Caco-2 (cell line): ENCODE measurements at regions not wholly inside any gene's neighbourhood (a gene's known extent, or its start where the extent isn't known, plus 50 kb on each side); places are given as distances from the start of the nearest gene placed in this dataset.

Experiments
- BruUV-seq: library from RNA; stranded (reverse); fragments of 400-500 nt; replicated peaks from 2 replicates; lab custom pipeline; 2021; lab: Mats Ljungman, UMichigan
- CTCF ChIA-PET: fragments of 300-600 bp; sonication (Branson Sonifier 250); formaldehyde crosslinking; loops from one replicate; lab custom pipeline; 2022; ENCODE audit warnings: antibody characterized with exemption; lab: Charles Lee
- POLR2A ChIA-PET: fragments of 300-600 bp; sonication (Branson Sonifier 250); formaldehyde crosslinking; loops from one replicate; lab custom pipeline; 2022; ENCODE audit warnings: antibody characterized with exemption; lab: Charles Lee
- DNase-seq, 2 experiments: peaks; one replicate each; pipeline versions ENCODE4 v3.0.0 to v3.0.0-alpha.2; 2020 to 2022
- H3K27me3 ChIP-seq: replicated peaks from 2 replicates; pipeline ENCODE4 v1.6.0; 2011; ENCODE audit warnings: low read length; ENCODE audit not compliant: control insufficient read depth, insufficient read depth
- H3K36me3 ChIP-seq: 2 replicates; pipeline ENCODE4 v1.5.1; 2011; ENCODE audit warnings: low read length; ENCODE audit not compliant: control insufficient read depth, insufficient read depth
- H3K4me1 ChIP-seq: fragments of 250-450 bp; sonication (Bioruptor Pico); 2 replicates; pipeline ENCODE4 v1.5.1; 2020; ENCODE audit warnings: mild to moderate bottlenecking
- H3K4me3 ChIP-seq: 2 replicates; pipeline ENCODE4 v1.5.1; 2011; ENCODE audit warnings: low read depth, mild to moderate bottlenecking, control low read depth, low read length
- H3K9me3 ChIP-seq: fragments of 250-450 bp; sonication (Bioruptor Pico); 2 replicates; pipeline ENCODE4 v1.5.1; 2020; ENCODE audit warnings: mild to moderate bottlenecking, moderate library complexity
- H3K27ac Mint-ChIP-seq: one replicate; pipeline ENCODE4 v1.8.0; 2022; ENCODE audit warnings: mixed read lengths; ENCODE audit not compliant: unreplicated experiment
- H3K27me3 Mint-ChIP-seq: one replicate; pipeline ENCODE4 v1.8.0; 2022; ENCODE audit warnings: mixed read lengths; ENCODE audit not compliant: insufficient read depth, unreplicated experiment
- H3K36me3 Mint-ChIP-seq: one replicate; pipeline ENCODE4 v1.8.0; 2022; ENCODE audit warnings: mild to moderate bottlenecking, mixed read lengths; ENCODE audit not compliant: insufficient read depth, unreplicated experiment
- H3K4me1 Mint-ChIP-seq: one replicate; pipeline ENCODE4 v1.8.0; 2022; ENCODE audit warnings: low read depth, mixed read lengths; ENCODE audit not compliant: unreplicated experiment
- H3K4me3 Mint-ChIP-seq: one replicate; pipeline ENCODE4 v1.8.0; 2022; ENCODE audit warnings: mild to moderate bottlenecking, moderate library complexity, mixed read lengths; ENCODE audit not compliant: unreplicated experiment
- H3K9me3 Mint-ChIP-seq: one replicate; pipeline ENCODE4 v1.8.0; 2022; ENCODE audit warnings: mixed read lengths; ENCODE audit not compliant: unreplicated experiment
- intact Hi-C: fragments of 100-400 bp; cut with micrococcal nuclease; formaldehyde crosslinking; loops from one replicate; pipeline ENCODE4 v1.10.0; 2022; ENCODE audit not compliant: unreplicated experiment
- TF ChIP-seq, protein P1 (sequence below), 2 experiments: fragments of 200-600 bp in 1 of 2; IDR thresholded peaks; 1 replicate in 1 of 2; 2 replicates in 1 of 2; pipeline versions ENCODE4 v1.5.1 to v1.8.0; 2011 to 2022; ENCODE audit warnings: antibody characterized with exemption in 1 of 2, control low read depth in 1 of 2, inconsistent platforms in 1 of 2, low read depth in 1 of 2, low read length in 1 of 2, mild to moderate bottlenecking in 1 of 2, moderate library complexity in 1 of 2; ENCODE audit not compliant: insufficient read depth in 1 of 2, severe bottlenecking in 1 of 2, unreplicated experiment in 1 of 2

DNA sequence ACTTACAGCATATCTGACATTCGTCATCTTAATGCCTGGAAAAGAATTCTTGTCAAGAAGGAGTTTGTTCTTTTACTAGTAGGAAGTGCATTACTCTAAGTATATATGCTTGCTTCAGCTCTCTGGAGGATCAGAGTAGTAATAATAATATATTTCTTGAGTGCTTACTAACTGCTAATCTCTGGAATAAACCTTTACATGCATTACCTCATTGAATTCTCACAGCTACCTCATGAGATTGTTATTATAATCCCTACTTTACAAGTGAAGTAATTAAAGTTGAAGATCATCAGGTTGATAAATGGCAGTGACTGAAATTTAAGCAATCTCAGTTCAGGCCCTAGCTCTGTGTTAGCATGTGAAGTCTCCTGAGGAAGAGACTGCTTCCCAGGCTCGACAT is 115.0 kb upstream of the PDE5A start:
- H3K4me3 ChIP-seq: no peak overlapping the region
- no peaks in the 10 kb centered on the region for H3K4me1 ChIP-seq
- no peaks in the 10 kb centered on the region for H3K27me3 Mint-ChIP-seq
- no peak for DNase-seq
- H3K4me3 Mint-ChIP-seq: no peak overlapping the region
- no peaks in the 10 kb centered on the region for H3K36me3 Mint-ChIP-seq
- BruUV-seq: no TSS peak
- H3K27ac Mint-ChIP-seq: no peak overlapping the region
- no peaks in the 10 kb centered on the region for H3K9me3 ChIP-seq
- ChIA-PET POLR2A (no interaction called here), CTCF (no interaction called here)
- no peaks in the 10 kb centered on the region for H3K4me1 Mint-ChIP-seq
- intact Hi-C loops: no loop called here
- H3K9me3 Mint-ChIP-seq: no peaks in the 10 kb centered on the region
- no peaks in the 10 kb centered on the region for H3K27me3 ChIP-seq
- TF ChIP-seq, protein P1, sequence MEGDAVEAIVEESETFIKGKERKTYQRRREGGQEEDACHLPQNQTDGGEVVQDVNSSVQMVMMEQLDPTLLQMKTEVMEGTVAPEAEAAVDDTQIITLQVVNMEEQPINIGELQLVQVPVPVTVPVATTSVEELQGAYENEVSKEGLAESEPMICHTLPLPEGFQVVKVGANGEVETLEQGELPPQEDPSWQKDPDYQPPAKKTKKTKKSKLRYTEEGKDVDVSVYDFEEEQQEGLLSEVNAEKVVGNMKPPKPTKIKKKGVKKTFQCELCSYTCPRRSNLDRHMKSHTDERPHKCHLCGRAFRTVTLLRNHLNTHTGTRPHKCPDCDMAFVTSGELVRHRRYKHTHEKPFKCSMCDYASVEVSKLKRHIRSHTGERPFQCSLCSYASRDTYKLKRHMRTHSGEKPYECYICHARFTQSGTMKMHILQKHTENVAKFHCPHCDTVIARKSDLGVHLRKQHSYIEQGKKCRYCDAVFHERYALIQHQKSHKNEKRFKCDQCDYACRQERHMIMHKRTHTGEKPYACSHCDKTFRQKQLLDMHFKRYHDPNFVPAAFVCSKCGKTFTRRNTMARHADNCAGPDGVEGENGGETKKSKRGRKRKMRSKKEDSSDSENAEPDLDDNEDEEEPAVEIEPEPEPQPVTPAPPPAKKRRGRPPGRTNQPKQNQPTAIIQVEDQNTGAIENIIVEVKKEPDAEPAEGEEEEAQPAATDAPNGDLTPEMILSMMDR (IDR thresholded peaks at IDR 0.05; ENCODE audit: insufficient read depth in 1 of 2, low read depth in 1 of 2, low read length in 1 of 2, severe bottlenecking in 1 of 2, unreplicated experiment in 1 of 2): no peak
- no peaks in the 10 kb centered on the region for H3K36me3 ChIP-seq

GRCh38 chr4:119739796-119740195 is 111.2 kb upstream of the PDE5A start:
- no peaks in the 10 kb centered on the region for H3K4me1 ChIP-seq
- H3K4me1 Mint-ChIP-seq: peaks cover 6% of the 10 kb centered on the region
- ChIA-PET CTCF (no interaction called here), POLR2A (no interaction called here)
- H3K4me3 ChIP-seq: no peak overlapping the region
- no TSS peak for BruUV-seq
- no peak overlapping the region for H3K4me3 Mint-ChIP-seq
- TF ChIP-seq, protein P1 (IDR thresholded peaks at IDR 0.05; ENCODE audit: insufficient read depth in 1 of 2, low read depth in 1 of 2, low read length in 1 of 2, severe bottlenecking in 1 of 2, unreplicated experiment in 1 of 2): no peak
- H3K27me3 Mint-ChIP-seq: no peaks in the 10 kb centered on the region
- DNase-seq: no peak
- no peaks in the 10 kb centered on the region for H3K9me3 ChIP-seq
- no peaks in the 10 kb centered on the region for H3K27me3 ChIP-seq
- H3K36me3 ChIP-seq: no peaks in the 10 kb centered on the region
- no peaks in the 10 kb centered on the region for H3K36me3 Mint-ChIP-seq
- no peak overlapping the region for H3K27ac Mint-ChIP-seq
- intact Hi-C loops: no loop called here
- no peaks in the 10 kb centered on the region for H3K9me3 Mint-ChIP-seq

DNA sequence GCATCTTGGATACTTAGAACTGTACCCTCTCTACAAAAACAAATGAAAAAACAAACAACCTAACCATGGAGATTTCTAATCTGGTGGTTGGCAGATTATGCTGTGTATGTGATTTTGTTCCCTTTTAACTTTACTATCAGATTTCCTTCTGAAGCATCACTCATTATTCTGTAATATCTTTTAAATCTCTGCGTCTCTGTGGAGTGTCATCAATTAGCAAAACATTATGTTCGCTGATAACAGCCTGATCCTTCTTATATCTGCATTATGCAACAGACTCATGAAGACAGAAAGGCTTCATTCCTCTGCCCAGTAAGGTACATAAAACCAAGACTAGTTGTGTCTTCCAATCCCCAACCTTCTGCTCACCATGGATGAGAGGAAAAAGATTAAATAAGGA is 110.3 kb upstream of the PDE5A start:
- Mint-ChIP-seq H3K4me3 (no peak overlapping the region), H3K4me1 (peaks cover 11% of the 10 kb centered on the region), H3K27me3 (no peaks in the 10 kb centered on the region), H3K9me3 (peaks cover 3% of the 10 kb centered on the region), H3K27ac (no peak overlapping the region), H3K36me3 (no peaks in the 10 kb centered on the region)
- Histone ChIP-seq H3K27me3 (no peaks in the 10 kb centered on the region), H3K4me3 (no peak overlapping the region), H3K36me3 (no peaks in the 10 kb centered on the region), H3K9me3 (no peaks in the 10 kb centered on the region), H3K4me1 (no peaks in the 10 kb centered on the region)
- TF ChIP-seq, protein P1 (IDR thresholded peaks at IDR 0.05; ENCODE audit: insufficient read depth in 1 of 2, low read depth in 1 of 2, low read length in 1 of 2, severe bottlenecking in 1 of 2, unreplicated experiment in 1 of 2): no peak
- ChIA-PET CTCF (no interaction called here), POLR2A (no interaction called here)
- no peak for DNase-seq
- BruUV-seq: no TSS peak
- intact Hi-C loops: no loop called here
